ENCODE measurements at regions not wholly inside any gene's neighbourhood (a gene's known extent, or its start where the extent isn't known, plus 50 kb on each side); places are given as distances from the start of the nearest gene placed in this dataset.
"Not testable (repeated sequence)": the region's sequence is repeated elsewhere in the genome, so short reads cannot be mapped to it uniquely, and the experiment has no call there.

GRCh38 chrX:13195340-13195739 lies 124.5 kb downstream of the ATXN3L start:
- H3K27me3 ChIP-seq (replicated peaks; ENCODE audit: insufficient read depth) = no peaks in the 10 kb centered on the region
- WGBS = 32% methylated on average over 3 of the region's 3 CpGs
- TF ChIP-seq POLR2AphosphoS5 (IDR thresholded peaks at IDR 0.05) (no peak), POLR2A (IDR thresholded peaks at IDR 0.05) (no peak)
- TF ChIP-seq, protein P1, sequence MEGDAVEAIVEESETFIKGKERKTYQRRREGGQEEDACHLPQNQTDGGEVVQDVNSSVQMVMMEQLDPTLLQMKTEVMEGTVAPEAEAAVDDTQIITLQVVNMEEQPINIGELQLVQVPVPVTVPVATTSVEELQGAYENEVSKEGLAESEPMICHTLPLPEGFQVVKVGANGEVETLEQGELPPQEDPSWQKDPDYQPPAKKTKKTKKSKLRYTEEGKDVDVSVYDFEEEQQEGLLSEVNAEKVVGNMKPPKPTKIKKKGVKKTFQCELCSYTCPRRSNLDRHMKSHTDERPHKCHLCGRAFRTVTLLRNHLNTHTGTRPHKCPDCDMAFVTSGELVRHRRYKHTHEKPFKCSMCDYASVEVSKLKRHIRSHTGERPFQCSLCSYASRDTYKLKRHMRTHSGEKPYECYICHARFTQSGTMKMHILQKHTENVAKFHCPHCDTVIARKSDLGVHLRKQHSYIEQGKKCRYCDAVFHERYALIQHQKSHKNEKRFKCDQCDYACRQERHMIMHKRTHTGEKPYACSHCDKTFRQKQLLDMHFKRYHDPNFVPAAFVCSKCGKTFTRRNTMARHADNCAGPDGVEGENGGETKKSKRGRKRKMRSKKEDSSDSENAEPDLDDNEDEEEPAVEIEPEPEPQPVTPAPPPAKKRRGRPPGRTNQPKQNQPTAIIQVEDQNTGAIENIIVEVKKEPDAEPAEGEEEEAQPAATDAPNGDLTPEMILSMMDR (IDR thresholded peaks at IDR 0.05) = no peak
- H3K4me1 ChIP-seq (replicated peaks) = no peaks in the 10 kb centered on the region
- H3K27ac ChIP-seq = no peak overlapping the region
- no peak for DNase-seq (ENCODE audit: low spot score)
- H3K9me3 ChIP-seq = no peaks in the 10 kb centered on the region
- intact Hi-C loops (cut with DNase I) = no loop called here
- no peak overlapping the region for H3K4me3 ChIP-seq
- H3K36me3 ChIP-seq = no peaks in the 10 kb centered on the region

GRCh38 chrX:13194291-13195103 lies 125.4 kb downstream of the ATXN3L start:
- Histone ChIP-seq H3K36me3 (no peaks in the 10 kb centered on the region), H3K4me1 (replicated peaks) (no peaks in the 10 kb centered on the region), H3K27me3 (replicated peaks; ENCODE audit: insufficient read depth) (no peaks in the 10 kb centered on the region), H3K4me3 (no peak overlapping the region), H3K9me3 (no peaks in the 10 kb centered on the region), H3K27ac (no peak overlapping the region)
- WGBS = 14% methylated on average over 4 of the region's 4 CpGs
- DNase-seq (ENCODE audit: low spot score) = no peak
- no peak for TF ChIP-seq POLR2AphosphoS5 (IDR thresholded peaks at IDR 0.05)
- TF ChIP-seq, protein P1 (IDR thresholded peaks at IDR 0.05) = no peak
- no peak for TF ChIP-seq POLR2A (IDR thresholded peaks at IDR 0.05)
- intact Hi-C loops (cut with DNase I) = no loop called here

- no peak overlapping the region for H3K4me3 ChIP-seq
- H3K9me3 ChIP-seq = no peaks in the 10 kb centered on the region
- TF ChIP-seq POLR2AphosphoS5 (IDR thresholded peaks at IDR 0.05) (no peak), POLR2A (IDR thresholded peaks at IDR 0.05) (no peak)
- TF ChIP-seq, protein P1 (IDR thresholded peaks at IDR 0.05) = no peak
- no peak for DNase-seq (ENCODE audit: low spot score)
- no peak overlapping the region for H3K27ac ChIP-seq
- WGBS = 76% methylated on average over 3 of the region's 3 CpGs
- no peaks in the 10 kb centered on the region for H3K4me1 ChIP-seq (replicated peaks)
- no peaks in the 10 kb centered on the region for H3K36me3 ChIP-seq
- no peaks in the 10 kb centered on the region for H3K27me3 ChIP-seq (replicated peaks; ENCODE audit: insufficient read depth)
- intact Hi-C loops (cut with DNase I) = no loop called here
Measured at GRCh38 chrX:13190051-13190450, 129.8 kb downstream of the ATXN3L start.

DNA sequence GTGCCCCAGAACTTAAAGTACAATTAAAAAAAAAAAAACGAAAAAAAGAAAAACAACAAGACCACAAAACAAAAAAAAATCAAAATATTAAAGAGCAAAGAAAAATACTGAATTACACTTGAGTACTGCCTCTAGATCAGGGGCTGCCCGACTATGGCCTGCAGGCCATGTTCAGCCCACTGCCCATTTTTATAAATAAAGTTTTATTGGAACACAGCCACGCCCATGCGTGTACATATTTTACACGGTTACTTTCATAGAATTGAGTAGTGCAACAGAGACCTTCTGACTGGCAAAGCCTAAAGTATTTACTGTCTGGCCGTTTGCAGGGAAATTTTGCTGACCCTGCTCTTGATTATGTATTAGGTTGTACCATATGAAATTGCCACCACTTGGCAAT lies 130.5 kb downstream of the ATXN3L start:
- no peak for DNase-seq (ENCODE audit: low spot score)
- Histone ChIP-seq H3K9me3 (no peaks in the 10 kb centered on the region), H3K4me1 (replicated peaks) (no peaks in the 10 kb centered on the region), H3K4me3 (no peak overlapping the region), H3K36me3 (no peaks in the 10 kb centered on the region), H3K27me3 (replicated peaks; ENCODE audit: insufficient read depth) (no peaks in the 10 kb centered on the region), H3K27ac (no peak overlapping the region)
- TF ChIP-seq, protein P1 (IDR thresholded peaks at IDR 0.05) = no peak
- TF ChIP-seq POLR2A (IDR thresholded peaks at IDR 0.05) = no peak
- TF ChIP-seq POLR2AphosphoS5 (IDR thresholded peaks at IDR 0.05) = no peak
- intact Hi-C loops (cut with DNase I) = no loop called here
- WGBS = 80% methylated on average over 6 of the region's 6 CpGs

DNA sequence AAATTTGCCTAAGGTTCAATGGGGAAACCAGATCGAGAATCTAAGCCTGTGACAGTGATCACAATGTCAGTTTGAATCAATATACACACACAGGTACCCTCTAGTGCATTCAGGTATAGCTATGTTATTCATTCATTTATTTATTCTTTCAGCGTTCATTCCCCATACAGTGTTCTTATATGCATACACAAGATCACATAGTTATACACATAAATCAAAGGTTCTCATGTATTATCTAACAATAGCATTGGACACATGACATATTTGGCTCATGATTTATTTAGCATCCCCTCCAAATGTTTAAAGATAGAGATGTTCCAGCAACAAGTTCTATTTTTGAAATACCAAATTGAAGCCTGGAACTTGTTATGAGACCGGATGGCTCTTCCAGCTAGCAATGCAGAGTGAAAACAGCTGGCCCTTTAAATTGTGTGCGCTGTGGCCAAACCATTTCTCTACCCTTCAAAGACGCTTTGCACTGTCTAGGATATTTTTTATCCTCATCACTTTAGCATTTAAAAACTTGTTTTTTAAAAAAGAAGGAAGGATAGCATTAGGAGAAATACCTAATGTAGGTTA lies 131.0 kb downstream of the ATXN3L start:
- Histone ChIP-seq H3K36me3 (no peaks in the 10 kb centered on the region), H3K27ac (no peak overlapping the region), H3K4me3 (no peak overlapping the region), H3K27me3 (replicated peaks; ENCODE audit: insufficient read depth) (no peaks in the 10 kb centered on the region), H3K4me1 (replicated peaks) (no peaks in the 10 kb centered on the region), H3K9me3 (no peaks in the 10 kb centered on the region)
- intact Hi-C loops (cut with DNase I) = no loop called here
- WGBS = 75% methylated on average over 5 of the region's 5 CpGs
- TF ChIP-seq, protein P1 (IDR thresholded peaks at IDR 0.05) = no peak
- TF ChIP-seq POLR2A (IDR thresholded peaks at IDR 0.05) (no peak), POLR2AphosphoS5 (IDR thresholded peaks at IDR 0.05) (no peak)
- no peak for DNase-seq (ENCODE audit: low spot score)

DNA sequence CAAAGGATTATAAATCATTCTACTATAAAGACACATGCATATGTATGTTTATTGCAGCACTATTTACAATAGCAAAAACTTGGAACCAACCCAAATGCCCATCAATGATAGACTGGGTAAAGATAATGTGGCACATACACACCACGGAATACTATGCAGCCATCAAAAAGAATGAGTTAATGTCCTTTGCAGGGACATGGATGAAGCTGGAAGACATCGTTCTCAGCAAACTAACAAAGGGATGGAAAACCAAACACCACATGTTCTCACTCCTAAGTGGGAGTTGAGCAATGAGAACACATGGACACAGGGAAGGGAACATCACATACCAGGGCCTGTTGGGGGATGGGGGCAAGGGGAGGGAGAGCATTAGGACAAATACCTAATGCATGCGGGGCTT lies 133.2 kb downstream of the ATXN3L start:
- H3K4me1 ChIP-seq (replicated peaks); H3K27me3 ChIP-seq (replicated peaks; ENCODE audit: insufficient read depth); H3K36me3 ChIP-seq; H3K9me3 ChIP-seq; H3K4me3 ChIP-seq; intact Hi-C loops (cut with DNase I); DNase-seq (ENCODE audit: low spot score); H3K27ac ChIP-seq: not testable (repeated sequence)
- 96% methylated on average over 3 of the region's 3 CpGs for WGBS
